ENCODE measurements at regions not wholly inside any gene's neighbourhood (a gene's known extent, or its start where the extent isn't known, plus 50 kb on each side); places are given as distances from the start of the nearest gene placed in this dataset.

- TF ChIP-seq RXRA (IDR thresholded peaks at IDR 0.05; ENCODE audit: borderline replicate concordance, low read depth), result no peak
These were observed 81.7 kb upstream of the GPM6B start (continued) for GRCh38 chrX:13898603-13899002.

GRCh38 chrX:13898083-13898482 lies 81.2 kb upstream of the GPM6B start:
- Histone ChIP-seq H3F3A (replicated peaks; ENCODE audit: insufficient read depth) (no peaks in the 10 kb centered on the region), H3K4me3 (ENCODE audit: low read depth in 2 of 2, low read length in 1 of 2) (peak overlapping the region in 1 of 2 experiments; percentile 28; a peak in 1 of 4 replicates), H3K36me3 (replicated peaks in 1 of 2; ENCODE audit: control insufficient read depth in 1 of 2, insufficient read depth in 2 of 2, low read length in 1 of 2) (no peaks in the 10 kb centered on the region), H3K9ac (no peak overlapping the region), H3K4me1 (ENCODE audit: control insufficient read depth in 1 of 2, insufficient read depth in 2 of 2, low read depth in 1 of 2, low read length in 1 of 2) (no peaks in the 10 kb centered on the region), H3K9me2 (no peaks in the 10 kb centered on the region), H4K20me1 (ENCODE audit: insufficient read depth) (no peaks in the 10 kb centered on the region), H3K27ac (ENCODE audit: low read depth in 2 of 2, low read length in 1 of 2) (no peak overlapping the region), H2AFZ (ENCODE audit: low read depth) (peak overlapping the region; percentile 55; the same call in 1 of the 2 replicates), H3K9me3 (no peaks in the 10 kb centered on the region), H3K79me2 (ENCODE audit: insufficient read depth) (no peaks in the 10 kb centered on the region), H3K27me3 (ENCODE audit: insufficient read depth) (peaks cover 2% of the 10 kb centered on the region; the same call in 1 of the 2 replicates), H3K4me2 (no peak overlapping the region)
- CTCF ChIA-PET, result interaction anchor here (1.0 to 1.6 kb wide), 4 partner anchors 27 to 150 kb away, joined by 3 to 7 read pairs (median 3); no protein-coding TSS in a partner anchor
- DNase-seq, result peak; percentile 11
- POLR2A ChIA-PET, result no interaction called here
- WGBS (ENCODE audit: low lambda C conversion rate), result 30% methylated on average over 3 of the region's 3 CpGs
- TF ChIP-seq ZBTB33 (IDR thresholded peaks at IDR 0.05; ENCODE audit: borderline replicate concordance, low read depth) (no peak), PBX3 (IDR thresholded peaks at IDR 0.05) (no peak), CTCF (IDR thresholded peaks at IDR 0.05) (peak; percentile 51), RAD21 (IDR thresholded peaks at IDR 0.05; ENCODE audit: low read length) (peak; percentile 56), MEF2A (IDR thresholded peaks at IDR 0.05; ENCODE audit: borderline replicate concordance, low read depth) (no peak)

GRCh38 chrX:13897566-13897965 lies 80.7 kb upstream of the GPM6B start:
- no peaks in the 10 kb centered on the region for H3K4me1 ChIP-seq (ENCODE audit: control insufficient read depth in 1 of 2, insufficient read depth in 2 of 2, low read depth in 1 of 2, low read length in 1 of 2)
- H3K9me3 ChIP-seq, result no peaks in the 10 kb centered on the region
- no peaks in the 10 kb centered on the region for H3K9me2 ChIP-seq
- H3K4me3 ChIP-seq (ENCODE audit: low read depth in 2 of 2, low read length in 1 of 2), result no peak overlapping the region
- WGBS (ENCODE audit: low lambda C conversion rate), result 41% methylated on average over 4 of the region's 4 CpGs
- H3K79me2 ChIP-seq (ENCODE audit: insufficient read depth), result no peaks in the 10 kb centered on the region
- no peak overlapping the region for H3K4me2 ChIP-seq
- ChIA-PET CTCF (interaction anchor here (1.0 to 1.6 kb wide), 4 partner anchors 26 to 149 kb away, joined by 3 to 7 read pairs (median 3); no protein-coding TSS in a partner anchor), POLR2A (no interaction called here)
- H3K27me3 ChIP-seq (ENCODE audit: insufficient read depth), result peaks cover 7% of the 10 kb centered on the region; the same call in 1 of the 2 replicates
- no peak overlapping the region for H3K9ac ChIP-seq
- no peak overlapping the region for H2AFZ ChIP-seq (ENCODE audit: low read depth)
- no peak for TF ChIP-seq EZH2phosphoT487 (IDR thresholded peaks at IDR 0.05; ENCODE audit: borderline replicate concordance, low read depth)
- no peak for TF ChIP-seq MEF2A (IDR thresholded peaks at IDR 0.05; ENCODE audit: borderline replicate concordance, low read depth)
- DNase-seq, result no peak
- no peaks in the 10 kb centered on the region for H3K36me3 ChIP-seq (replicated peaks in 1 of 2; ENCODE audit: control insufficient read depth in 1 of 2, insufficient read depth in 2 of 2, low read length in 1 of 2)
- H3F3A ChIP-seq (replicated peaks; ENCODE audit: insufficient read depth), result no peaks in the 10 kb centered on the region
- no peak overlapping the region for H3K27ac ChIP-seq (ENCODE audit: low read depth in 2 of 2, low read length in 1 of 2)
- H4K20me1 ChIP-seq (ENCODE audit: insufficient read depth), result no peaks in the 10 kb centered on the region

Measured in SK-N-SH (cell line).